K562 (cell line): ENCODE measurements at regions not wholly inside any gene's neighbourhood (a gene's known extent, or its start where the extent isn't known, plus 50 kb on each side); places are given as distances from the start of the nearest gene placed in this dataset.

Experiments used
- BDP1 ChIP-seq: IDR thresholded peaks from 3 replicates; pipeline ENCODE4 v1.6.1; 2011; ENCODE audit not compliant: insufficient read length, insufficient read depth
- ETS1 ChIP-seq: conservative IDR thresholded peaks from 2 replicates; pipeline ENCODE4 v1.6.1; 2011; ENCODE audit warnings: low read depth, mild to moderate bottlenecking, low read length; ENCODE audit not compliant: control insufficient read depth
- RCOR1 ChIP-seq, 2 experiments: IDR thresholded peaks; 2 replicates each; pipeline ENCODE4 v1.6.1; 2012; ENCODE audit warnings: low read depth in 2 of 2, low read length in 2 of 2, borderline replicate concordance in 1 of 2, improper control_type of control experiment in 1 of 2

GRCh38 chr2:181306785-181307184 lies 150.4 kb upstream of the ITGA4 start:
- TF ChIP-seq BDP1 = no peak
- TF ChIP-seq RCOR1 (IDR thresholded peaks at IDR 0.05; ENCODE audit: borderline replicate concordance in 1 of 2, low read depth in 2 of 2, low read length in 2 of 2) = no peak
- no peak for TF ChIP-seq ETS1
